GM19351 (cell line): ENCODE measurements at regions not wholly inside any gene's neighbourhood (a gene's known extent, or its start where the extent isn't known, plus 50 kb on each side); places are given as distances from the start of the nearest gene placed in this dataset.
"Not testable (repeated sequence)": the region's sequence is repeated elsewhere in the genome, so short reads cannot be mapped to it uniquely, and the experiment has no call there.

Source experiments
- ATAC-seq: cut with Tn5 transposase; IDR thresholded peaks from one replicate; pipeline ENCODE4 v1.9.1; 2021; ENCODE audit warnings: mild to moderate bottlenecking, moderate library complexity; ENCODE audit not compliant: unreplicated experiment

DNA sequence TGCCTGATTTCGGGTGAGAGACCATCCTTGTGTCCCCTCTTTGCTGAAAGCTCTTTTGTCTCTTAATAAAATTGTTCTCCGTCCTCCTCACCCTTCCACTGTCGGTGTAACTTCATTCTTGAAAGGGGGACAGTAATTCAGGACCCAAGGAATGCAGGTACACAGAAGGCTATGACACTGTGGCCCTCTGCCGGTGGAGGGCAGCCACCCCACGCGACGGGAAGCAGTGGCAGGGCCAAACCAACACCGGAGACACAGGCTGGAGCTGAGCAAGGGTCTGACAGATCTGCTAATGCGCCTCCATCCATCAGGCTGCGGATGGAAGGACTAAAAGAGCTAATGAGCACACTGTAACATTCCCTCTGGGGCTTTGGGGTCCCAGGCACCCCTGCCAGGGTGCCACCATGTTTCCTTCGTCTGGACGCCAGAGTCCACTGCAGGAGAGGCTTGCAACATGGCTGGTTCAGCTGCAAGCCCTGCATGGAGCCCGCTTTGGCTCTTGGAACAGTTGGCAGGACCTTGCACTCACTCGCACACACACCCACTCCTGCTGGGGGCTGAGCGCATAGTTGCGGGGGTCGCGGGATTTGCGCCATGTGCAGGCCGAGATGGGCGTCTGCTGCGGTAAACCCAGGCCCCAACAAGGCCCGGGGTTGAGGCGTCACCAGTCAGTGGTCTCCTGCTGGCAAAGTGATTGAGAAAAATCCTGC, 544.1 kb upstream of the CDH7 start:
- ATAC-seq: no peak

DNA sequence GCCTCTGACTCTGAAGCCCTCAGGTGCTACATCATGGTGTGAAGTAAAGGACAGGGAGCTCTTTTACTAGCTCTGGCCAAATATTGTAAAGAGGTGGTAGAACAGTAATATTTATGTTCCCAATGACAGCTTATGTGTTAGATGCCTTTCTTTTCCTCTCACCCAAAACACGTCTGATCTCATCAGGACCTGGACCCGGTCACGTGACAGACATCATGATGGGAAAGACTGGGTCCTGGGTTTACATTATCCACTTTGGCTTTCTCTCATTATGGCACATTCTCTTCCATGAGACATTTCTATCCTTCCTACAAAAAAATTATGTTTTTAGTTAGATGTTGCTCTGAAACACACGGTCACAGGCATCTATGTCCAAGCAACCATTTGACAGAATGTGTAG, 548.7 kb upstream of the CDH7 start:
- no peak for ATAC-seq

DNA sequence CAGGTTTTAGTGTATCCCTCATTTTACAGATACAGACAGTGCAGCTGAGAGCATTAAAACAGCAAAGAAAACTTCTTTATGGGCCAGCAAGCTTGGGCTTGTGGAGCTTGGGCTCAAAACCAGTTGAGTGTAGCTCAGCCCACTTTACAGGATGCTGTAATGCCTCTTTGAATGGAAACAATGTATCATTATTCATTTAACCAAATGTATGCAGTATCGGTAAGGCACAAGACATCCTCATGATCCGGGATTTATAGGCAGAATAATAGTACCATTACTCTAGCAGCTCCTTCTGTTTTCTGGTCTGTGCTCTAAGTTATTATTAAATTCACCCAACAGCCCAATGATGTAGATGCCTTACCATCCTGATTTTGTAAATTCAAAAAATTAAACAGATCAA, 575.1 kb upstream of the CDH7 start:
- no peak for ATAC-seq

DNA sequence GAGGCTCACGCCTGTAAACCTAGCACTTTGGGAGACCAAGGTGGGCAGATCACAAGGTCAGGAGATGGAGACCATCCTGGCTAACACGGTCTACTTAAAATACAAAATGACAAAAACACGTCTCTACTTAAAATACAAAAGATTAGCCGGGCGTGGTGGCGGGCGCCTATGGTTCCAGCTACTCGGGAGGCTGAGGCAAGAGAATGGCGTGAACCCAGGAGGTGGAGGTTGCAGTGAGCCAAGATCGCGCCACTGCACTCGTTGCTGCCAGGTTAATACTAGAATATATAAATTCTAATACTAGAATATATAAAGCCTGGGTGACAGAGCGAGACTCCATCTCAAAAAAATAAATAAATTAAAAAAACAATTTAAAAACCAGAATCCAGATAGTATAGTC, 588.7 kb upstream of the CDH7 start:
- ATAC-seq: not testable (repeated sequence)

DNA sequence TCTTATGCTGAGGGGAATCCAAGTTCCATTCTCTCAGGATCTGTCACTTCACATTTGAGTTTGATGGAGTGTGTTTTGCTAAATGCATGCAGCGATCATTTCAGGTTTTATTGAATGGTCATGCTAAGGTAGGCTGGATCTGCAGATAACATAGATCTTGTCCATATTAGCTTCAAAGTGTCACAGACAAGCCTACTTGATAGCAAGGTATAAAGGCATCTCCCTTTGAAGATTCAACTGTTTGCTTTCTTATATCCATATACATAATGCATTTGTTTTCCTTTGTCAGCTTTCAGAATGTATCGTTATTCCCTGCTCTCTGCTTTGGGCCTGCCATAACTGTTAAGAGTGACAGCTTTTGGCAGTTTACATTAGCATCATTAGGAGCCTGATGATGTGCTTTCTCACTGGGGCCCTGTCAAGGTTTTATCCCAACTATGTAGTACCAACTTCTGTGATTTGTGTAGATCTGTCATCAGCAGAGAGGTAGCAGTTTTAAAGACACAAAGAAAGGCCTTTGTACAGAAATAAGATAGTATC, 604.3 kb upstream of the CDH7 start:
- ATAC-seq: no peak

DNA sequence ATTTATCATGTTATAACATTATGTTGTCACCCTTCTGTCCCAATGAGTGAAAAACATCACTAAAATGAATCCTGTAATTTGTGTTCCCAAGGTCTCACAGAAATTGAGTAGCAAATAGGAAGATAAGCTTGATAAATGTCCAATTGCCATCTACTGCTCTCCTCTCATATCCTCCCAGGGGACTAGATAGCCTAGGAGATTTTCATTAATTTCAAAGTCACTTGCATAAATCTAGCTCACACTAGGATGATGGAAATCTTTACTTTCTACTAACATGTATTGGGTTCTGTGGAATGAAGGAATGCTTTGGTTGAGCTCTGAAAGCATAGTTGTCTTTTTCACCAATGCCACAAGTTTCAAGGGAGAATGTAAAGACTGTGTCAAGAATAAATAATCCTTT, 605.5 kb upstream of the CDH7 start:
- no peak for ATAC-seq

DNA sequence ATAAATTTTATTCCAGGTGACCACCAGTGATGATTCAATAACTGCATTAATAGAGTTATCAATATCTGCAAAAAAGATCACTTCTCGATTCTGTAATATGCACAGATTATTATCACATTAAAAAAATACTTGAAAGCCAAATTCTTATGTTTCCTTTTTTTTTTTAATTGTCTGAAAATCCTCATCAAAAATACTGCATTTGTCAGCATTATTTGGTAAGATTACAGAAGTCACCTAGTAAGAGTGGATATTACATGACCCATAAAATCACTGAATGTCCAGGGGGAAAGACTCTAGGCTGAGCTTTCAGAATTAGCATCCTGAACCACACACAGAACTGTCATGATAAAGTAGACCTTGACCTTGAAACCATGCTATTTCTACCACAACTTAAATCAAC, 617.2 kb upstream of the CDH7 start:
- no peak for ATAC-seq

DNA sequence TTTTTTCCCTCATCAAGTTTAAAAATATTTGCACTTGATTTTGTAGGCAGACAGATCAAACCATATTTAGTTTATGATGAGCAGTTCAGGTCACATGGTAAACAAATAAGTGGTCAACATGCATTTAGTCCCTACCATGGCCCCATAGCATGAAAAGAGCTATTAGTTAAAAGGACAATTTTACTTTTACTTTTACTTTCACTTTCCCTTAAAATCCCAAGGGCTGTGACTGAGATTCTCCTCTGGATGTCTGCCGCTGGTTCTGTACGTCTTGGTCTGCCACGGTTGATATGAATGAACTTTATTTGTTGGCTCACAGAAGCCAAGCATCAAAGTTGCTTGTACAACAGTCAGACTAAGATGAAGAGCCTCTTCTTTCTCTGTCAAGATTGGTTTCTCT, 626.2 kb upstream of the CDH7 start:
- no peak for ATAC-seq

DNA sequence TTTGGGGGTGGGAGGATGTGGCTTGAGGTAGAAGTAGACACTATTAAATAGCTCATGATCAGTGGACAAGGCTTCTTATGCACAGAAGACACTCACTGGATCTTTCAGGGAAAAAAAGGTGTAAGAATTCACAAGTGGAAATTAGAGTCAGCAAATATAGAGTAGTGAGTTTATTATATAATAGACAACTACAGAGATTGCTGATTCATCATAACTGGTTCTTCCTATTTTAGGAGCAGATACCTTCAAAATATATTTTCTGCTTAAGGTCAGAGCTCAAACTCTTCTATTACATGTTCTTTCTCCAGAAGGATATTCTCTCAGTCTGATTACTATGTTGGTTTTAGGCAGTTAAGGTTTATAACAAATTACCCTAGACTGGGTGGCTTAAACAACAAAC, 646.9 kb upstream of the CDH7 start:
- no peak for ATAC-seq

DNA sequence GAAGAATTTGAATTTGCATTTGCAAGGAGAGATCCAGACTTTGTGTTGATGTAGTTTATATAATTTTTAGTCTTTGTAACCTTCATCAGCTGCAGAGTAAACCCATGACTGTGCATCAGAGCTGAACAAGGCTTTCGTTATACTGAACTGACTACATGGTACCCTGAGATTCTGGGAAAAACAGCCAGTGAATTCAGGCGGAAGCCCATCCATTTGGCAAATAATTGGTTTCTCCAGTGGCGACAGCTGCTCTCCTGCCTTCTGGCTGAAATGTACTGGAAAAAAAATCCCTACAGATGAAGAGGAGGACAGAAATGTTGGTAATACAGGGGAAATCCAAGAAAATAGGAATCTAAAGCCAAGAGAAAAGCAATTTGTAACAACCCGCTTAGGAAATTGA, 657.5 kb upstream of the CDH7 start:
- no peak for ATAC-seq

DNA sequence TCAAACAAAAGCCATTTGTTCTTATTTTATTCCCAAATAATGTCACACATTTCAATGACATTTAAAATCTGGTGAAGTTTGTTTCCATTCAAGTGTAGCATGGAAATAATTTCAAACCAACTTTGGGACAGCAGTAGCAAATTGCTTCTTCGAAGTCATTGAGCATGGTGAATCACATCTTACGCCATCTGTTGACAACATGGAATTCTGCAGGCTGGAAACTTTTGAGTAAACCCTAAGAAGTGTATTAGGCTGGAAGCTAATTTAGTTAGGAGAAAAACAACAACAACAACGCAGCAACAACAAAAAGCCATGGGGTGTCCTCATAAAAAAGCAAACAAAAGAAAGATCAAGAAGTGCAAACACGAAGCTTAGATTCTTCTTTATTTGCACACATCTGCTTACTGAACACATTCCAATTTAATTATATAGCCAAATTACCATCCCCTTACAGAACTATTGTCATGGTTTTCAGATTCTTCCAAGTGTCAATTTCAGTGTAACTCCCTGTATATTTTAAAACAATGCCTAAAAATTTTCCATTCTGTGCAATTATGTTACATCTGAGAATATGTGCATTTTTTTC, 659.0 kb upstream of the CDH7 start:
- no peak for ATAC-seq

DNA sequence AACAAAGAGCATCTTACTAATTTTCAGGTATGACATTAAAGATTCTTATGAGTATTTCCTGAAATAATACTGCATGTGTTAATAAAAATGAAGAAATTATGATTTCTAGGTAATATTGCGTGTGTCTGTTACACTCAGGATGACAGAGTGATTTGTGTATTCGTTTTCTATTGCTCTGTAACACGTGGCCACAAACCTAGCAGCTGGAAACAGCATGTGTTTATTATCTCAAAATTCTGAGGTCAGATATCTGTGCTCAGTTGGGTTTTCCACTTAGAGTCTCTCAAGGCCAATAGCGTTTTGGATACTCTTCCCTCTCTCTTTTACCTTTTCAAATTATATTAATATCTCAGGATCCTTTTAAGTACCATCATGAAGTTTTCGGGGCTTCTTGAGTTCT, 667.9 kb upstream of the CDH7 start:
- no peak for ATAC-seq

DNA sequence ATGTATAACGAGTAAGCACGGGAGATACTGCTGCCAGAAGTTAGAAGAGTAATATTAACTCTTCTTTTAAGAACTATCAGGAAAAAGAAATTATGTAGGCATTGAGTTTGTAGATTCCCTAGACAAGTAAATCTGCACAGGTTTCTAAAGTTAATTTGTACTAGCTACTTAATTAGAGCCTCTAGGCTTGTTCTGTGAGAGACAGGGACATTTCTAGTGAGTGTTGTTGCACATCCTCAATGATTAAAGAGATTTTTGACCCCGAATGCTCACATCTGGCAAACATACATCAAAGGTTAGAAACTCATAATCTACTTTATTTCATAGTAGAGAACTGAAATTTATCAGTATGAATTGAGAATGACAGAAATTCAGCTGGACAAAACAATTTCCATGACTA, 669.0 kb upstream of the CDH7 start:
- ATAC-seq: no peak

DNA sequence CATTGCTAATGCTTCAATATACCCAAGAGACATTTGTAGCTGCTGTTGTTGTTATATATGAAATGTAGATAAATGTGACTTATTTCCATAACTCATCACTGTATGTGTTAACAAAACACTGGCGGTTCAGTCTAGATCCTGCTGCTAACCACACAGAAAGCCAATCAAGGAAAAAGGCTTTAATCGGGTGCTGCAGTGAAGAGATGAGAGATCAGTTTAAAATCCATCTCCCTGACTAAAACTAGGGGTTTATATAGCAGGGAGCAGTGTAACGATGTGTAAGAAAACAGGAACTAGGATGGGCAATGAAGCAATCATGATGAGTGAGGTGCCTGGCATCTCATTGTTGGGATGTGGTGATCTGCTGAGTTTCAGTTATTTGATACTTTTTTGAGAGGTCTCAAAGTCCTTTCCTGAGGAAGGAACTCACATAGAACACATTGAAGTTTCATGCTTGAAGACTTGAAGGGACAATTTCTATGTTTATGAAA, 677.7 kb upstream of the CDH7 start:
- ATAC-seq: no peak

DNA sequence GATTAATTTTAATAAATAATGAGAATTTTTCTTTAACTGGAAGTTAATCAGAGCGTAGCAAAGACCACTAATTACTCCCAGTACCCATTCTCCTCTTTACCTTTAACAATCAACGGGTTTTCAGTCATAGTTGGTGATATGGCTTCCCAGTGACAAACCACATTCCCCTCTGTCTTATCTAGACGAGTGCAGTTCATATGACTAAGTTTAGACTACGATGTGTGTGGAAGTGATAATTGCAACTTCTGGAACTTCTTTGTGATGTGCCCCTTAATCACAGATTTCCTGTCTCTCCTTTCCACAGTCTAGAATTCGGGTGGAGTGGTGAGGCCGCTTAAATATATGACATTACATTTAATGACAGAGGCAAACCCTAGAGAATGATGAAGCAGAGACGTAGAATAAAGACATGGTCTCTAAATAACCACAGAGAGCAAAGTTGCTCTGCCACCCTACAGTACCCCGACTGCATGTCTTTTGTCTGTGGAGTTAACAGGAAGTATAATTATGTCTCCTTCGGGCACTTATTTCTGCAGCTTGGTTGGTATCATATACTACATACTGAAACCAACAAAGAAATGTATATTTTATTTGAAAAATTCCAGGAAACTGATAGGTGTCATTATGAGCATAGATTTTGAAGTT, 693.3 kb upstream of the CDH7 start:
- ATAC-seq: no peak

DNA sequence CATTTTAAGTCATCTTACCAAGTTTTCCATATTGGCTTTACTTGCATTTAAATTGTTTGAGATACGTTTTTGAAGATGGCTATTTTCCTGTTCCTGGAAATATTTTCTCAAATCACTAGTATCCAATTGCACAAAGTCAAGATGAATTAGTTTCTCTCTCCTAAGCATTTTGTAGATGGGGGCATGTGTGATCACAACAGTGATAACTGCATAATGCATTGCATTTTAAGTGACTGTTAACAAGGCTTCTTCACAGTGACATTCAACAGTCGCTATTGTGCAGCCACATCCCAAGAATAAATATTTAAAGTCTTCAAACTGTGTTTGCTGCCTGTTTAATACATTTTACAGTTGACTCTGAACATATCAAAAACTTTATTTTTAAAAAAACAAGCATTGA, 694.2 kb upstream of the CDH7 start:
- ATAC-seq: no peak

DNA sequence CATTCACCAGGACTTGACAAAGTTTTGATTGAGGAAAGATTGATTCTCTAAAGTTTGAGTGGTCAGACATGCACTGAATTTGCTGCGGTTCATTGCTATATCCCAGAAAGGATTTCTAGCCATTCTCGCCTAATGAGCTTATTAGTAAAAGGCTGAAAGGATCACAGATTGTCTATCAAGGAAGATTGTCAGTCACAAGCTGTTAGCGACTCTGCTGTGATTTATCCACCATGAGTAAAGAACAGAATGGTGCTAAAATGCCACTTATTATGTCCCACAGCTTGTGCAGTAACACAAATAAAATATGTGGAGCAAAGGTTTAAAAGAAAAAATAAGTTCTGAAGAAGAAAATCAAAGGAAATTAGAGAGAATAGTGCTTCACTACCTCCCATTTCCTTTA, 701.2 kb upstream of the CDH7 start:
- no peak for ATAC-seq

DNA sequence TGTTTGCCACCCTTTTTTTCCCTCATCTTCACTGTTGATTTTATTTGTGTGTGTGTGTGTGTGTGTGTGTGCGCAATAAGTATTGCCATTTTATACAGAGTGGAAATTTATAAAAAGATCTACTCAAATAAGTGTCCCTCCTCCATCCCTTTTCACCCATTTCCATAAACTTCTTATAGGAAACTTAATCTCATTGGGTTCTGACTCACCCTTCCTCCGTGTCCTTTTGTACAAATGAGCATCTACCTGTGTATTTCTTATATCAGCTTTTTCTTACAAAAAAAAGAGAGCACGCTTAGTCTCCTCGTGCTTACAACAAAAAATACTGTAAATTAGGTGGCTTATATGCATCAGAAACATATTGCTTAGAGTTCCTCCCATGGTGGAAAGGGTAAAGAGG, 711.2 kb upstream of the CDH7 start:
- ATAC-seq: no peak

DNA sequence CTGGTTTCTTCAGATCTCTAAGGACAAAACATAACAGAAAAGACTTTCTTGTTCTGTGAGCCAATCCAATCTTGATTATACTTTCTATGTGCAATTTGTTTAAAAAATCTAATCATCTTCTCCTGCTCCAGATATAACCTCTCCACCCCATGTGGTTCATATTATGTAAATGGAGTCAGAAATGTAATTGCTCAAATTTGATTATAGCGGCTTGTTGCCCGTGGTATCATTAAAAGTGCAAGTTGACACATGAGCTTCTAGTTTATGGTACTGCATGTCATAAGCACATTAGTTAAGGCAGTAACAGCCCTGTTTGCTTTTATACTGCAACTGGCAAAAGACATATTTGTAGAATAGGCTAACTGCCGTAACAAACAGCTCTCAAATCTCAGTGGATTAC, 715.1 kb upstream of the CDH7 start:
- no peak for ATAC-seq

DNA sequence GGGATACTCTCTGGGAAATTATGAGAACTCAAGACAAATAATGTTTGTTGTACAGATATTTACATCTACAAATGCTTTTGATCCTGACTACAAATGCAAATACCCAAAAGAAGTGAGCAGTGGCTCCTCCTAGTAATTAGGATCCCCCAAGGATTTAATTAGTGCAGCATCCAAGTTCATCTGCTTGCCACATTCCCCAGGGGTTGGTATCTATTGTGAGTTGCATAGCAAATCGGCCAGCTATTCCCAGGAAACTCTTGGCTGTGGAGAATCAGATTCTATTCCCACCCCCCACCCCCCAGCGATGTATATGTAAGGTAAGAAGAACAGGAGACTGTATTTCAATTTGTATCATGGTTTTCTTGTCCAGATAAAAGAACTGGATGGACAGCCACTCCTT, 725.1 kb upstream of the CDH7 start:
- ATAC-seq: no peak

DNA sequence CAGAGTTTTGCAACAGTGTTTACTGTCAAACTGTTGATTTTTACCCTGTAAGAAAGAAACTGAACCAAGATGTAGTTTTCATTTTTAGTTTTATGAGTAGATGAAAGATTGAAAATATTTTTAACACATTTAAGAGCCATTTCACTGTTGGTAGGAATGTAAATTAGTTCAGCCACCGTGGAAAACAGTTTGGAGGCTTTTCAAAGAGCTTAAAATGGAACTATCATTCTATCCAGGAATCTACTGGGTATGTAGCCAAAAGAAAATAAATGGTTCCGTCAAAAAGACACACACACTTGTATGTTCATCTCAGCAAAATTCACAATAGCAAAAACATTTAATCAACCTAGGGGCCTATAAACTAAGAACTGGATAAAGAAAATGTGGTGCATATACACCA, 729.8 kb upstream of the CDH7 start:
- no peak for ATAC-seq

DNA sequence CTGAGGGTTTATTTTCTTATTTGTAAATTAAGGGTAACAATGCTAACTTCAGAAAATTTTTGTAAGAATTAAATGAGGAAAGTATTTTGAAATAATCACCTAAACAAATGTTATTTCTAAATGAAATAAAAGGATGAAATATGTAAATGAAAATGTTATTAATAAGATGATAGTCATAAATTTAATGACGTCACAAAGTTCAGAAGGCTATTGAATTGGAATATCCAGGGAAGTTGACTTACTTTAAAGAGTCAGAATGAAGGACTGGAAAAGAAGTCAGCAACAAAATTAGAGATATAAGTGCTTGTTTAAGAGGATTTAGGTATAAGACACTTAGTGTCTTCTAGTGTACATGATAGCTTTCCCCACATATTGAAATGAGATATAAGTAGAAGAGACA, 732.6 kb upstream of the CDH7 start:
- no peak for ATAC-seq
